ENCODE measurements at regions not wholly inside any gene's neighbourhood (a gene's known extent, or its start where the extent isn't known, plus 50 kb on each side); places are given as distances from the start of the nearest gene placed in this dataset.

GRCh38 chr17:33652731-33653398 lies 359.8 kb upstream of the ASIC2 start:
- no peak for TF ChIP-seq FOXA1 (IDR thresholded peaks at IDR 0.05)
- no peak for TF ChIP-seq CTCF (IDR thresholded peaks at IDR 0.05; ENCODE audit: low read depth, low read length, missing input control)
- no peak for TF ChIP-seq RXRA (IDR thresholded peaks at IDR 0.05)
- TF ChIP-seq EGR1 (IDR thresholded peaks at IDR 0.05; ENCODE audit: low read depth in 2 of 2), result no peak
- TF ChIP-seq RAD21 (IDR thresholded peaks at IDR 0.05), result no peak
- no peak for TF ChIP-seq TAF1 (conservative IDR thresholded peaks at IDR 0.05)
- TF ChIP-seq NR2F2 (IDR thresholded peaks at IDR 0.05), result no peak
- TF ChIP-seq ATF3 (IDR thresholded peaks at IDR 0.05), result no peak
- no peak for TF ChIP-seq MAX (IDR thresholded peaks at IDR 0.05)
- TF ChIP-seq REST (IDR thresholded peaks at IDR 0.05), result no peak

All from liver (tissue), 3 donors.